ENCODE measurements at regions not wholly inside any gene's neighbourhood (a gene's known extent, or its start where the extent isn't known, plus 50 kb on each side); places are given as distances from the start of the nearest gene placed in this dataset.

- TF ChIP-seq, protein P1, sequence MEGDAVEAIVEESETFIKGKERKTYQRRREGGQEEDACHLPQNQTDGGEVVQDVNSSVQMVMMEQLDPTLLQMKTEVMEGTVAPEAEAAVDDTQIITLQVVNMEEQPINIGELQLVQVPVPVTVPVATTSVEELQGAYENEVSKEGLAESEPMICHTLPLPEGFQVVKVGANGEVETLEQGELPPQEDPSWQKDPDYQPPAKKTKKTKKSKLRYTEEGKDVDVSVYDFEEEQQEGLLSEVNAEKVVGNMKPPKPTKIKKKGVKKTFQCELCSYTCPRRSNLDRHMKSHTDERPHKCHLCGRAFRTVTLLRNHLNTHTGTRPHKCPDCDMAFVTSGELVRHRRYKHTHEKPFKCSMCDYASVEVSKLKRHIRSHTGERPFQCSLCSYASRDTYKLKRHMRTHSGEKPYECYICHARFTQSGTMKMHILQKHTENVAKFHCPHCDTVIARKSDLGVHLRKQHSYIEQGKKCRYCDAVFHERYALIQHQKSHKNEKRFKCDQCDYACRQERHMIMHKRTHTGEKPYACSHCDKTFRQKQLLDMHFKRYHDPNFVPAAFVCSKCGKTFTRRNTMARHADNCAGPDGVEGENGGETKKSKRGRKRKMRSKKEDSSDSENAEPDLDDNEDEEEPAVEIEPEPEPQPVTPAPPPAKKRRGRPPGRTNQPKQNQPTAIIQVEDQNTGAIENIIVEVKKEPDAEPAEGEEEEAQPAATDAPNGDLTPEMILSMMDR (IDR thresholded peaks at IDR 0.05 in 8 of 11, conservative IDR thresholded peaks at IDR 0.05 in 3 of 11): no peak
- no peak for TF ChIP-seq POLR2AphosphoS5 (IDR thresholded peaks at IDR 0.05)
Measured at GRCh38 chr5:160930406-160930805, 78.4 kb upstream of the ATP10B start.

Data from spleen (tissue), 7 donors.